ENCODE measurements at regions not wholly inside any gene's neighbourhood (a gene's known extent, or its start where the extent isn't known, plus 50 kb on each side); places are given as distances from the start of the nearest gene placed in this dataset.

GRCh38 chr10:78456649-78457400, 423.2 kb downstream of the RPS24 start:
- TF ChIP-seq POLR2AphosphoS5 (IDR thresholded peaks at IDR 0.05; ENCODE audit: low read depth, low read length) = no peak
- TF ChIP-seq REST (IDR thresholded peaks at IDR 0.05; ENCODE audit: insufficient read depth in 1 of 2, low read depth in 2 of 2, low read length in 2 of 2) = no peak
